Left ventricle myocardium superior (tissue), 1 donor: ENCODE measurements at regions not wholly inside any gene's neighbourhood (a gene's known extent, or its start where the extent isn't known, plus 50 kb on each side); places are given as distances from the start of the nearest gene placed in this dataset.

ENCODE experiments used
- ATAC-seq: fragments of 200-7000 bp; cut with Tn5 transposase; one replicate; pipeline ENCODE4 v1.9.1; 2020; ENCODE audit warnings: mild to moderate bottlenecking, moderate library complexity
- DNase-seq: peaks from one replicate; pipeline ENCODE4 v3.0.0-alpha.2; 2020
- intact Hi-C: fragments of 100-400 bp; cut with micrococcal nuclease; formaldehyde crosslinking; loops from one replicate; pipeline ENCODE4 v1.11.0; 2022
- donor health status: DM: no; HTN: yes; CAD: no; lungs with severe emphysema.

GRCh38 chr10:30793093-30793492 lies 163.5 kb upstream of the LYZL2 start:
- DNase-seq = no peak
- ATAC-seq = no peak
- intact Hi-C loops = no loop called here

GRCh38 chr10:30792025-30792424 lies 162.5 kb upstream of the LYZL2 start:
- ATAC-seq = no peak
- intact Hi-C loops = no loop called here

DNA sequence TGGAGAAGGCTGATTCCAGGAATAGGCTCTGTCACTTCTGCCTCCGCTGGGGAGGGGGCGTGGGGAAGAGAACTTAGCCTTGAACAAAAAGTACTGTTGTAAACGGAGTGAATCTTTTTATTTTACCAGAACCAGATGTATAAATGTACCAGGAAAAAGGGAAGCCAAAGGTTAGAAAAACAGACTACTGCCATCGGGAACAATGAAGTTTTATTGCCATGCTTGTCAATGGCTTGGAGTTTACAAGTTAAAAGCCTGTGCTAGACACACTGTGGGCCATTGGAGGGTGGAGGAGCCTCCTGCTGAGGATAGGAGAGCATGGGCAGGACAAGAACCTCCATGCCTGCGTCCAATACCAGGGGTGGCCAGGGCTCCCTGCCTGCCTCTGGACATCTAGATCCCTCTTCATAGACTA lies 161.7 kb upstream of the LYZL2 start:
- no peak for DNase-seq
- intact Hi-C loops = no loop called here
- no peak for ATAC-seq

More at GRCh38 chr10:30792025-30792424, 162.5 kb upstream of the LYZL2 start:
- DNase-seq = no peak

DNA sequence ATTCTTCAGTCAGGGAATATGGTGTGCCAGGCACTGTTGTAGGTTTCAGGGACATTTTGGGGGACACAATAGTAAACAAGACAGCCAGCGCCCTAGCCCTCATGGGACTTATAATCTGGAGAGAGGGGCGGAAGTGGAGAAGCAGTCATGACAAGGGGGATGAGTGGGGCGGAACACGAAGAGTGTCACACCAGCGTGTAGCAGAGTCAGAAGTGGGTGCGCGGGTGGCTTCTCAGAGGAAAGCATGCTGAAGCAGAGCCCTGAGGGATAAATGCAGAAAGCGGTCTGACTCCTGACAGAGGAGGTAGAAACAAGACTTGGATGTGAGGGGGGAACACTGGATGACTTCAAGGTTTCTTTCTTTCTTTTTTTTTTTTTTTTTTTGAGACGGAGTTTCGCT lies 160.3 kb upstream of the LYZL2 start:
- no peak for ATAC-seq
- intact Hi-C loops = loop anchor here (10.0 kb wide), 2 partner anchors 245 to 705 kb away; partner anchors contain the start of gene ZNF438
- DNase-seq = no peak

DNA sequence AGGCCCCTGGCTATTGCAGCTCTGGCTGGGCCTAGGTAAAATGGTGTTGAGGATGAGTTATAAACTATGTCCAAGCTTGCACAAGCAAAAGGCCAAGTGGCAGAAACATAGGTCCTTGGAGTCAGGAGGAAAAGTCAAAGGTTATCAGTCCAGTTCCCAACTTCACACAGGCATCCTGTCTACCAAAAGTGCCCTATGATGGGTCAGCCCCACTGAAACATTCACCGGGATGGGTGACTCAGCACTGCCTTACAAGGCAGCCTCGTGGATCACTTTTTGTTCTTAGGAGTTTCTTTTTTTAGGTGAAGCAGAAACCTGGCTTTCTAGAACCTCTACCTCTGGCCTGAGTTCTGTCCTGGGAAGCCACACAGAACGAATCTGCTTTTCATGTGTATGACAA lies 158.8 kb upstream of the LYZL2 start:
- DNase-seq (no peak), ATAC-seq (no peak)
- intact Hi-C loops = loop anchor here (10.0 kb wide), 2 partner anchors 246 to 706 kb away; partner anchors contain the start of gene ZNF438

GRCh38 chr10:30786906-30787305 lies 157.4 kb upstream of the LYZL2 start:
- ATAC-seq = no peak
- no peak for DNase-seq
- intact Hi-C loops = loop anchor here (10.0 kb wide), 2 partner anchors 248 to 708 kb away; partner anchors contain the start of gene ZNF438

GRCh38 chr10:30786131-30786530 lies 156.6 kb upstream of the LYZL2 start:
- ATAC-seq (no peak), DNase-seq (no peak)
- intact Hi-C loops = loop anchor here (10.0 kb wide), 2 partner anchors 249 to 709 kb away; partner anchors contain the start of gene ZNF438

DNA sequence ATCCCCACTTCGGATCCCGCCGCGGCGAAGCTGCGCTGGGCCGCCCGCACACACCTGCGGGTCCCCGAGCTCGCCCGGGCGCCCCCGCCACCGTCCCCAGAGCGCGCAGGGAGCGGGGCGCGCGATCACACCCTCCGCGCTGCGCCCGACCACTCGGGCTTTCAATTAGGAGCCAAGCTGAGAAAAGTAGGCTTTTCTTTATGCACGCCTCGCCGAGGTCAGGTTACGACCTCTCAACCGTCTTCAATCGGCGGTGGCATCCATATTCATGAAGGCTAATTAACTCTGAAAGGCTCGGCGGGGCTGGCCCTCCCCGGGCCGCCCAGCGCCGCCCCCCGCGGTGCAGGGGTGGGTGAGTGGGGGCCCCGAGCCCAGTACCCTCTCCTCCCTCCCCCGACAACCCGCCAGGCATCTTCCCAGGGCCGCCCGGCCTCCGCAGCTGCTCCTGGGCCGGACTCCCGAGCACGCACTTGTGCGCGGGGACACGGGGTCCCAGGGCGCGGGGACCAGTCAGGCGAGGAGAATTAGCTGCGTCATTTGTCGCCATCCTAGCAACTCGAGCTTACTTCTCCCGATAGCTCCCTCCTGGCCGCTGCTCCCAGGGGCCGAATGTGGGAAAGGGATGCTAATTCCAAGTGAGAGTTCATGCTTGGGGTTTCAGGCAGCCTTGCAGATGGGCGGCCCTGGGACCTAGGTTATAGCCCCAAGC lies 155.5 kb upstream of the LYZL2 start:
- intact Hi-C loops = loop anchor here (10.0 kb wide), 2 partner anchors 250 to 710 kb away; partner anchors contain the start of gene ZNF438
- DNase-seq = peak; percentile 89
- ATAC-seq = peak; percentile 81

DNA sequence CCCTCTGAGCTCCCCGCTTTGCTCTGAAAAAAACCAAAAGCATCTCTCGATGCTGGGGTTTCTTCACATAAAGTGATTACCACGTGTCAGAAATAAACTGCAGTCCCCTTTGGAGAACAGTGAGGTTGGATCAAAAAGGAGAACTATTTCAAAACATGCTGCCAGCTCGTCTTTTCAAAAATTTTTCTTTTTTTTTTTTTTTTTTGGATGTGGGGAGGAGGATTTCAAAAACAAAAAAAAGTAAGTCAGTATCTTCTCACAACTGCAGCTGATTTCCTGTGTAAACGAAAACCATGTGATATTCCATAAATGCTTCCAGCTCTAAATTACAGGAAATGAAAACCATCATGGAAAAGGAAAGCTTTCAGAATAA lies 155.0 kb upstream of the LYZL2 start:
- ATAC-seq (peak; percentile 36), DNase-seq (no peak)
- intact Hi-C loops = loop anchor here (10.0 kb wide), 2 partner anchors 250 to 710 kb away; partner anchors contain the start of gene ZNF438

DNA sequence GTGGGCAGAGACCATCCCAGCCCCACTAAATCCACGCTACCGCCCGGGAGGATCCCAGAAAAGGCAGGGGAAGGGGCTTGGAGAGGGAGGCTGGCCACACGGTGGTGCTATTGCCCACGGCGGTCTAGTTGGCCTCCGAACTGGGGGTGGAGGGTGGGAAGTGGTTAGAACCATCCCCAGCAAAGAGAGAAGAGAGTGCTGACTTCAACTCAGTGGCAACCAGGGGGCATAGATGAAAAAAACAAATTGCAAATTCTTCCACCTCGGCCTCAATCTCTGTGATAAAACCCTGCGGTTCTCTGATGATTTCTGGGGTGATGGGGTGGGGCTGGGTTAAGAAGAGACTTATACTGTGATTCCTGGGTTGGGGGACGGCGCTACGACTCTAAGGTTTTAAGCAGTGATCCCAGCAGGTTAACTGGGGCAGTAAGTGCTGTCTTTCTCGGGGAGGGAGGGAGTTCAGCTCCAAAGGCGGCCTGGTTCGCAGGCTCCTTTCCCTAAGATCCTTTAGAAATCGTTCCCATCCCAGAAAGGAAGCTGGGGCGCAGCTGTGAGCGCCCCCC lies 154.5 kb upstream of the LYZL2 start:
- intact Hi-C loops = loop anchor here (10.0 kb wide), 2 partner anchors 251 to 711 kb away; partner anchors contain the start of gene ZNF438
- ATAC-seq = peak; percentile 84

DNA sequence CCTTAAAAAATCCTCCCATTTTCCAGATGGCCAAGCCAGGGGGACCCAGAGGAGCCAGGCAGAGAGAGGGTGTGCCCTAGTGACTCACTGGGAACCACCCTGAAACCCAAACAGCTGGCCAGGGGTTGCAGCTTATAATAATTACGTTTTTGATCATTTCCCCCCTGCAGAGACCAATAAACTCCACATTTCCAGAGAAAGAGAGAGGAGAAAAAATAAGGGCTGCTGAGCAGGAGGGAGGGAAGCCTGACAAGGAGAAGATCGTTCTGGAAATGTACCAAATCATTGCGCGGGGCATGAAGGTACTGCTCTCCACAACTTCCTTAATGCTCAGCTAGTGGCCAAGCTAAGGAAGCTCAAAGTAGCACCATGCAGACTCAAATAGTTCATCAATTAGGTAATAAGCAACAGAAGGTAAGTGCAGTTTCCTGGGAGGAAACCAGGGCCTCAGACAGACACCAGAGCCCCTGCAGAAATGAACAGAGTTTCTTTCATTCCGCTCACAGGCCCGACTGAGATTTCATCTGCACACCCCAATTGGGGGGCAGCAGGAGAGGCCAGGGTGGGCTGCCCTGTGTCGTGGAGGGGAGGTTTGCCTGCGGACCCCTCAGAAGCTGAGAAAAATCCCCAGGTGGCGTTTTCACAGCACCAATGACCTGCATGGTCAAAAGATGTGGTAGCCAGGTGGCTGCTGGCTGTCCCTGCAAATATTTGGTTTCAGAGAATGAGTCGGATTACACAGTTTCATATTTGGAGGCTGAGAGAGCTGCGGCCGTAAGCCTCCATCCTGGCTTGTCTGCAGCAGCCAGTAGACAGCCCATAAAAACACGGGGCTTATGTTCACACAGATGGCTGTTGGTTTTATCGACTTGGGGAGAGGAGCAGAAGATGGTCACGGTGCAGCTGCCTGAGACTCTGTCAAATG lies 153.2 kb upstream of the LYZL2 start:
- intact Hi-C loops = loop anchor here (10.0 kb wide), 2 partner anchors 252 to 712 kb away; partner anchors contain the start of gene ZNF438
- ATAC-seq (peak; percentile 27), DNase-seq (no peak)

More for the DNA sequence above, 154.5 kb upstream of the LYZL2 start:
- peak; percentile 91 for DNase-seq

GRCh38 chr10:30782157-30782536 lies 152.6 kb upstream of the LYZL2 start:
- no peak for ATAC-seq
- intact Hi-C loops = loop anchor here (10.0 kb wide), 2 partner anchors 253 to 713 kb away; partner anchors contain the start of gene ZNF438
- peak; percentile 39 for DNase-seq

DNA sequence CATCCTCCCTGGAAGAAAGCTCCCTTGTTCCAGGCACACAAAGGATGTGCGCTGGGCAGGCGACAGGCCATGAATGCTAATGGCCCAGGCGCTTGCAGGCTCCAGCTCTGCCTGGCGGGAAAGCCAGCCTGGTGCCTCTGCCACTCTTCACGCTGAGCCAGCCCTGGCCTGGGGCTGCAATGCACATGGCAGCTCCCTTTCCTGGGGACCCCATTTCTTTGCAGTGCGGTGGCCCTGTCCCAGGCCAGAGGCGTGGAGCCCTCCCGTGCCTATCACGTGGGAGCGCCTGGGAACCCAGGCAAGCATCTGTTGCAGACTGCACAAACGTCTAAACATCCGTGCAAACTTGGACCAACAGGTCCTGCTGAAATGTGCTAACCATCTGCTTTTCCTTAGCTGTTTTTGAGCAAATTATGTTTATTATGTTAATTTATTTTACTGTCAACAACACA lies 152.1 kb upstream of the LYZL2 start:
- intact Hi-C loops = loop anchor here (10.0 kb wide), 2 partner anchors 253 to 713 kb away; partner anchors contain the start of gene ZNF438
- ATAC-seq = no peak
- DNase-seq = peak; percentile 42

GRCh38 chr10:30778769-30779168 lies 149.2 kb upstream of the LYZL2 start:
- DNase-seq (no peak), ATAC-seq (no peak)
- intact Hi-C loops = no loop called here

DNA sequence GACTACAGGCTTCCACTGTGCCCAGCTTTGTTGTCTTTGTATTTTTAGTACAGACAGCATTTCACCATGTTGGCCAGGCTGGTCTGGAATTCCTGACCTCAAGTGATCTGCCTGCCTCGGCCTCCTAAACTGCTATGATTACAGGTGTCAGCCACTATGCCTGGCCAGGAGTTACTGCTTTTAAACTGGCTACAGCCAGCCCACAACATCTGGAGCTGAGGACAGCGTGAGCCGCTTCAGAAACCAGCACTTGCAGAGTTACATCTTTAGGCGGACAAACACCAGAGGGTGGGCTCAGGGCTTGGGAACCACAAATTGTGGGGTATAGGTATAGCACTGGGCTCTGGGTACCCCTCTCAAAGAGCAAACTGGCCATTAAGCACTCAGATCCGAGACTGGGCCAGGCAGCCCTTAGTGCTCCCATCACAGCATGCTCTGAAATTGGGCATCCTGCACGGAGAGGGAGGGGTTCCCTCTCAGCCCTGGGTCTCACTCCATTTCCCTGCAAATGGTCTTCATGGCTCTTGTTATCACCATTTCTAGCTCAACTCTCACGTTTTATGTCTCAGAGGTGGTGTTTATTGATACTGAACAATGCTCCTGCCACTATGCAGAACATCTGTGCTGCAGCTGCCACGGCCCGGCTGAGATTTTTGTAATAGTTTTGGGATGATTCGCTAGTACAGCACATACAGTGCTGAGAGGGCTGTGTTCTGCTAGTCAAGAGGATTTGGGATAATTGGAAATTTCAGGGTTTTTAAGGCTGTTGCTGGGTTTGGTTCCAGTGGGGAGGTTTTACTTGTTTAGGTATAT lies 146.4 kb upstream of the LYZL2 start:
- ATAC-seq (peak; percentile 92), DNase-seq (peak; percentile 45)
- intact Hi-C loops = no loop called here

DNA sequence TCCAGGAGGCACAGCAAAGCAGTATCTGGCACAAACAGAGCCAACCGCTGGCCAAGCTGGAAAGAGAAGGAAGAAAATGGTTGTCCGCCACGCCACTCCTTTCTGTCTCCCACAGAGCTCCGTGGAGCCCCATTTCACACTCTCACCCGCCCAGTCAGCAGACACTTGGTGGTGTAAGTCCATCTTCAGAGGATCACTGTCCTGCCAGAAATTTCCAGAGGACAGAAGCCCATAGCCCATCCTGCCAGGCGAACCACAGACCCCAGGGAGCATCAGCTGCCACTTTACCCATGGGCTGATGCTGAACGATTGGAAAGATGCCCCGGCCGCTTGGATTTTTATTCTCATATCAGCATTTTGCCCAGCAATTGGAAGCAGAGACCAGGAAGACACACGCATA lies 144.7 kb upstream of the LYZL2 start:
- DNase-seq (no peak), ATAC-seq (no peak)
- intact Hi-C loops = no loop called here

GRCh38 chr10:30773501-30773900 lies 143.9 kb upstream of the LYZL2 start:
- ATAC-seq = no peak
- DNase-seq = no peak
- intact Hi-C loops = no loop called here

- ATAC-seq (no peak), DNase-seq (no peak)
- intact Hi-C loops = no loop called here
Measured at GRCh38 chr10:30770816-30771215, 141.3 kb upstream of the LYZL2 start.
